ENCODE measurements at regions not wholly inside any gene's neighbourhood (a gene's known extent, or its start where the extent isn't known, plus 50 kb on each side); places are given as distances from the start of the nearest gene placed in this dataset.

GRCh38 chr13:33997574-33997973 lies 179.6 kb downstream of the RFC3 start:
- DNase-seq: no peak
- 97% methylated on average over 3 of the region's 3 CpGs for WGBS, 2 donors
- Histone ChIP-seq H3K4me1 (peaks cover 27 to 29% of the 10 kb centered on the region in 2 donors), H3K27ac (no peak overlapping the region), H3K36me3 (no peaks in the 10 kb centered on the region), H3K9me3 (no peaks in the 10 kb centered on the region), H3K4me3 (replicated peaks in 1 of 3) (no peak overlapping the region), H3K27me3 (no peaks in the 10 kb centered on the region)
- no peak for TF ChIP-seq POLR2A (IDR thresholded peaks at IDR 0.05)
- TF ChIP-seq, protein P1, sequence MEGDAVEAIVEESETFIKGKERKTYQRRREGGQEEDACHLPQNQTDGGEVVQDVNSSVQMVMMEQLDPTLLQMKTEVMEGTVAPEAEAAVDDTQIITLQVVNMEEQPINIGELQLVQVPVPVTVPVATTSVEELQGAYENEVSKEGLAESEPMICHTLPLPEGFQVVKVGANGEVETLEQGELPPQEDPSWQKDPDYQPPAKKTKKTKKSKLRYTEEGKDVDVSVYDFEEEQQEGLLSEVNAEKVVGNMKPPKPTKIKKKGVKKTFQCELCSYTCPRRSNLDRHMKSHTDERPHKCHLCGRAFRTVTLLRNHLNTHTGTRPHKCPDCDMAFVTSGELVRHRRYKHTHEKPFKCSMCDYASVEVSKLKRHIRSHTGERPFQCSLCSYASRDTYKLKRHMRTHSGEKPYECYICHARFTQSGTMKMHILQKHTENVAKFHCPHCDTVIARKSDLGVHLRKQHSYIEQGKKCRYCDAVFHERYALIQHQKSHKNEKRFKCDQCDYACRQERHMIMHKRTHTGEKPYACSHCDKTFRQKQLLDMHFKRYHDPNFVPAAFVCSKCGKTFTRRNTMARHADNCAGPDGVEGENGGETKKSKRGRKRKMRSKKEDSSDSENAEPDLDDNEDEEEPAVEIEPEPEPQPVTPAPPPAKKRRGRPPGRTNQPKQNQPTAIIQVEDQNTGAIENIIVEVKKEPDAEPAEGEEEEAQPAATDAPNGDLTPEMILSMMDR (IDR thresholded peaks at IDR 0.05): no peak
- intact Hi-C loops (cut with DNase I): no loop called here

GRCh38 chr13:33999811-34000605 lies 182.1 kb downstream of the RFC3 start:
- Histone ChIP-seq H3K4me1 (peaks cover 18 to 19% of the 10 kb centered on the region in 2 donors), H3K27me3 (no peaks in the 10 kb centered on the region), H3K36me3 (no peaks in the 10 kb centered on the region), H3K9me3 (no peaks in the 10 kb centered on the region), H3K4me3 (replicated peaks in 1 of 3) (no peak overlapping the region), H3K27ac (peak overlapping the region; percentile 37 to 61 (median 56))
- peak; percentile 74 to 84 for DNase-seq
- WGBS, 2 donors: 16 to 26% methylated on average over 6 of the region's 6 CpGs
- intact Hi-C loops (cut with DNase I): no loop called here
- TF ChIP-seq POLR2A (IDR thresholded peaks at IDR 0.05): no peak
- TF ChIP-seq, protein P1 (IDR thresholded peaks at IDR 0.05): no peak

- intact Hi-C loops (cut with DNase I): no loop called here
- no peak for DNase-seq
- Histone ChIP-seq H3K36me3 (no peaks in the 10 kb centered on the region), H3K4me1 (peaks cover 18 to 19% of the 10 kb centered on the region in 2 donors), H3K27me3 (no peaks in the 10 kb centered on the region), H3K27ac (peak overlapping the region in 2 of 3 donors; percentile 4 to 61), H3K4me3 (replicated peaks in 1 of 3) (no peak overlapping the region), H3K9me3 (no peaks in the 10 kb centered on the region)
- no peak for TF ChIP-seq POLR2A (IDR thresholded peaks at IDR 0.05)
- TF ChIP-seq, protein P1 (IDR thresholded peaks at IDR 0.05): no peak
Observed at GRCh38 chr13:34000955-34001354, 183.0 kb downstream of the RFC3 start.

DNA sequence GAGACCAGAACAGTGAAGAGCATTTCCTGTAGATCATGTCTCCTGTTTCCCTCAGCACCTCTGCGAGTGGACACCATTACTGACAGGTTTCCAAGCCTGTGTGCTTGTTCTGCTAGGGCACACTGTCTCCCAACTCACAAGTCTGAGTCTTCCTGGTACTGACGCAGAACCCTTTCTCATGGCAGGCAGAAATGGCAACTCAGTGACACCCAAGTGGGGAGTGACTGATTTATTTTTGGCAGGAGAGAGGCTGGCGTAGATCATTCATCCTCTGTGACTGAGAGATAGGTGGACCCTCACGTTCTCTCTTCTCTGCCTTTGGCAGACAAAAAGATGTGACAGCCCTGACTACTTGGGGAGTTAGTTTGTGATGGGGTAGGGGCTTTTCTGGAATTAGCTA lies 183.4 kb downstream of the RFC3 start:
- 78 to 88% methylated on average over 4 of the region's 4 CpGs for WGBS, 2 donors
- TF ChIP-seq, protein P1 (IDR thresholded peaks at IDR 0.05): no peak
- TF ChIP-seq POLR2A (IDR thresholded peaks at IDR 0.05): no peak

DNA sequence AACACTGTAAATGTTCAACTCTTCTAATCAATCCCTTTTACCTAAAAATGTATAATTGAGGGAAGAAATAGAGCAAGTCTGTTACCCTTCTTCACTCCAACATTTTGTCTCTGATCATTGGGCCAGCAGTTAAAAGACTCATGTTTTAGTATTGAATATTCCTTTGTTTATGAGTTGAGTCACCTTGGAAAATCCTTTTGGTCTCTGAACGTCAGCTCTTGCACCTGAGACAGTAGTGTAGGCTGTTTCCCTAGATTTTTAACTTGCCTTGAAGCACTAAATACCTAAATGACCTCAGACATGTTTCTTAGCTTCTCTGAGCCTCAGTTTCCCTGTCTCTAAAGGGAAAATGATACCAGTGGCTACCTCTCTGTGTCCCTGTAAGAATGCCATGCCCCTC lies 184.2 kb downstream of the RFC3 start:
- peaks cover 18 to 19% of the 10 kb centered on the region in 2 donors for H3K4me1 ChIP-seq
- H3K27ac ChIP-seq: no peak overlapping the region
- H3K36me3 ChIP-seq: no peaks in the 10 kb centered on the region
- TF ChIP-seq, protein P1 (IDR thresholded peaks at IDR 0.05): no peak
- no peak for TF ChIP-seq POLR2A (IDR thresholded peaks at IDR 0.05)
- H3K9me3 ChIP-seq: no peaks in the 10 kb centered on the region
- intact Hi-C loops (cut with DNase I): no loop called here
- DNase-seq: no peak
- 91 to 95% methylated on average over 1 of the region's 1 CpG for WGBS, 2 donors
- H3K4me3 ChIP-seq (replicated peaks in 1 of 3): no peak overlapping the region
- no peaks in the 10 kb centered on the region for H3K27me3 ChIP-seq

More for the DNA sequence above, 183.4 kb downstream of the RFC3 start:
- Histone ChIP-seq H3K9me3 (no peaks in the 10 kb centered on the region), H3K27me3 (no peaks in the 10 kb centered on the region), H3K27ac (no peak overlapping the region), H3K4me3 (replicated peaks in 1 of 3) (no peak overlapping the region), H3K36me3 (no peaks in the 10 kb centered on the region), H3K4me1 (peaks cover 18 to 19% of the 10 kb centered on the region in 2 donors)
- intact Hi-C loops (cut with DNase I): no loop called here
- DNase-seq: no peak

All from thyroid gland (tissue), 4 donors.